Retina (tissue), 1 donor: ENCODE measurements at regions not wholly inside any gene's neighbourhood (a gene's known extent, or its start where the extent isn't known, plus 50 kb on each side); places are given as distances from the start of the nearest gene placed in this dataset.
"Not testable (repeated sequence)": the region's sequence is repeated elsewhere in the genome, so short reads cannot be mapped to it uniquely, and the experiment has no call there.

ENCODE experiments used
- DNase-seq: peaks from one replicate; pipeline ENCODE4 v3.0.0-alpha.2; 2016

DNA sequence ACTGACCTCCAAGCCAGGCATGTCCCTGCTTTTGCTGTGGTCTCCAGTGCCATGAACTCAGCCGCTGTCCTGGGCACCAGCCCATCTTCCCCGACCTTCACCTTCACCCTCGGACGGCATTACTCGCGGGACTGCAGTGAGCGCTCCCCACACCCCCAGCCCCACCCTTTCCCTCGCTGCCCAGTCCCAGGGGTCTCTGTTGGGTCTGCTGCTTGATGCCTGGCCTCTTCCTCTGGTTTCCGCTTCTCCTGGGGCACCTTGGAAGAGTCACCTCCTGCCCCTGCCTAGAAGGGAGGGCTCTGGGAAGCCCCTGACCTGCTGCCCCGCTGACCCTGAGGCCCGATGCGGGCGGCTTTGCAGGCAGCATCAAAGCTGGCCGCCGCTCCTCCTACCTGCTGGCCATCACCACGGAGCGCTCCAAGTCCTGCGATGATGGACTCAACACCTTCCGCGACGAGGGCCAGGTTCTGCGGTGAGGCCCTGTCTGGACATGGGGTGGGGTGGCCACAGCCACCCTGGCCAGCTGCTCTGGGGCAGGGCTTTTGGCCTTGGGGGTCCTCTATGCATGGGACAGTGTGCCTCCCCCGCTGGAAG is 102.3 kb downstream of the ZNF267 start:
- not testable (repeated sequence) for DNase-seq

GRCh38 chr16:31978463-31978862 is 104.9 kb downstream of the ZNF267 start:
- not testable (repeated sequence) for DNase-seq

DNA sequence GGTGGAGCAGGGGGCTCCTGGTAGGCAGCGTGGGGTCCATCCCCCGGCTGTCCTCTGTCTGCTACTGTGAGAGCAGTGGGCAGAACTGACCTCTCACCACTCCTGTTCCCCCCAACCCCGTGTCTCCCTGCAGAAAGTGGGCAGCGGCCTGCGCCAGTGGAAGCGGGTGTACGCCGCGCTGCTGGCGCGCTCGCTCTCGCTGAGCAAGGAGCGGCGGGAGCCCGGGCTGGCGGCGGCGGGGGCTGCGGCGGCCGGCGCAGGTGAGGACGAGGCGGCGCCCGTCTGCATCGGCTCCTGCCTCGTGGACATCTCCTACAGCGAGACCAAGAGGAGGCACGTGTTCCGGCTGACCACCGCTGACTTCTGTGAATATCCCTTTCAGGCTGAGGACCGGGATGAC is 108.1 kb downstream of the ZNF267 start:
- DNase-seq = not testable (repeated sequence)

DNA sequence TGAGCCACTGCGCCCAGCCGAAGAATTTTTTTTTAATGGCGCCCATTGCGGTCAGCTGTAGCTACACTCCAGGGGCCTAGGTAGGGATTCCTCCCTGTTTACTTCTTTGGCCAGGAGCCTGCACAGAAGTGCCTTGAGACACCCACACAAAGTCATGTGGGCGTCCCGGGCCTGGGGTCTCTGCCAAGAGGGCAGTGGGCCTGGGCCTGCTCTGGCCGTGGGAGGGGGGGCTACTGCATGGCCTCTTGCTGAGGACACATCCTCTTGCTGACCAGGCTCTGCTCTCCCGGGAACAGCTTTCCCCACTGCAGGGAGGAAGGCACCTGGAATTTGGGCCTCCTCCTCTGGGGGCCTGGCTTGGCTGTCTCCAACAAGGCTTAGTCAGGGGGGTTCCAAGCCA is 109.4 kb downstream of the ZNF267 start:
- DNase-seq = not testable (repeated sequence)

DNA sequence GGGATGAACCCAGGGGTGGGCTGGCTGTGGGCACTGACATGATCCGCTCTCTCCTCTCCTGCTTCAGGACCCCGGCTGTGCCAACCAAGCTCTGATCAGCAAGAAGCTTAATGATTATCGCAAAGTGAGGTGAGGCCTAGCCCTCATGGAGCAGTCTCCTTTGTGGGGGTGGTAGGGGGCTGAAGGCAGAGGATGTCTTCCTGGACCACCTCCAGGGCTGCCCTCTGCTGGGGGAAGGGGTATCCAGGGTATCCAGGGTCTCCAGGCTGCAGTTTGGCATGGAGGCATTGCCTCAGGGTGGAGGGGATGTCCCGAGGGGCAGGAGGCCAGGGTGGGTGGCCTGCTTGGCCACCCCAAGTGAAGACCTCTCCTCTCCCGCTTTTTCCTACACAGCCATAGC is 110.1 kb downstream of the ZNF267 start:
- DNase-seq = not testable (repeated sequence)

GRCh38 chr16:31986895-31987294 is 113.3 kb downstream of the ZNF267 start:
- not testable (repeated sequence) for DNase-seq

DNA sequence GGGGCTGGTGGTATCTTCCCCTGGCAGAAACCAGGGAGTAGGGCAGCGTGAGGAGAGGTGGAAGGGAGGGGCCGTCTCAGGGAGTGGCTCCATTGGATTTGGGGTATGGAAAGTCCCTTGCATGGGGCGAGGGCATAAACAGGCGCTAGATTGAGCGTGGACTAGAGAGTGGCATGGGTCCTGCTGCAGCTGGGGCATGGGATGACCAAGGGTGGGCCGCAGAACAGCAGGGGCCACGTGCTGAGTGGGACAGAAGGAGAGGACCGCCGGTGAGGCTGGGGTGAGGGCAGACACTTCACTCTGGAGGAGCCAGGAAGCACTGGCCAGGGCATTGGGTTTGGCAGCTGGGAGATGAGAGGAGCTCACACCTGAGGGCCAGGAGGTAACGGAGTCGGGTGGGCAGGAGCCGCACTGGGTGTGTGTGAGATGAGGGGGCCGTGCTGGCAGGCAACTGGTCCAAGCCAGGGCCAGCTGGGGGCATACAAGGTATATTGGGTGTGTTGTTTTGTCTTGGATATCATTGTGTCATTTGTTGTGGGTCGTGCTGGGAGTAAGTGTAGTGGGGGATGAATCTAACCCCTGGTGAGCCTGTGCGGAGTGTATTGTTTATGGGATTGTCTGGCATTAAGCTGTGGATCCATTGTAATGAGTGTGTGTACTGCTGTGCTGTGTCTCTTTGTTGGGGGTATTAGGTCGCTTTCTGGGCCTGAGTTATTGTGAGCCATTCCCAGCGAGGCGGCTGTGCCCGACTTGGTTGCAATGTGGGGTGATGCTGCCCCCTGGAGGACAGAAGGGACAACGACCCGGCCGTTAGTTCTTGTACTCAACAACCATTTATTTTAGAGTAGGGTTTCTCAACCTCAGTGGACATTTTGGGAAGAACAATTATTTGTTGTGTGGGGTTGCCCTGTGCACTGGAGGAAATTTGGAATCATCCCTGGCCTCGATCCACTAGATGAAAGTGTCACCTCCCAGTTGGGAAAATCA is 115.3 kb downstream of the ZNF267 start:
- not testable (repeated sequence) for DNase-seq

GRCh38 chr16:31990261-31990660 is 116.7 kb downstream of the ZNF267 start:
- not testable (repeated sequence) for DNase-seq

- DNase-seq = not testable (repeated sequence)
Observed at GRCh38 chr16:31990980-31991379, 117.4 kb downstream of the ZNF267 start.

DNA sequence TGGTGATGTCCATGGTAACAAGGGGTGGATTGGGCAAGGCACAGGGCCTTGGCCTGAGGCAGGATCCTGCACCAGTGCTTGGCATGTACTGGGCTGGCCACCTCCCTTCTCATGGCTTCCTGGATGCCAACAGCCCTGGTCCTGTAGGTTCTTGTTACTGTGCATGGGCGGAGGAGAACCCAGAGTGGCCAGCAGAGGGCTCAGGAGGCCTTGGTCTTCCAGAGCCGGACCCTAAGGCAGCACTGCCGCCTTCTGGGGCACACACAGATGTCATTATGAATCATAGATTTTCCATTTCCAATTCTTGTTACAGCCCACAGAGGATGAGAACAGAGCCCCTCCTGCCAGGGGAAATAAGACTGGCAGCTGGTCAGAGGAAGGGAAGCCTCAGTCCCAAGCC is 122.7 kb downstream of the ZNF267 start:
- DNase-seq = not testable (repeated sequence)

- not testable (repeated sequence) for DNase-seq
Observed at GRCh38 chr16:32002496-32002895, 128.9 kb downstream of the ZNF267 start.

DNA sequence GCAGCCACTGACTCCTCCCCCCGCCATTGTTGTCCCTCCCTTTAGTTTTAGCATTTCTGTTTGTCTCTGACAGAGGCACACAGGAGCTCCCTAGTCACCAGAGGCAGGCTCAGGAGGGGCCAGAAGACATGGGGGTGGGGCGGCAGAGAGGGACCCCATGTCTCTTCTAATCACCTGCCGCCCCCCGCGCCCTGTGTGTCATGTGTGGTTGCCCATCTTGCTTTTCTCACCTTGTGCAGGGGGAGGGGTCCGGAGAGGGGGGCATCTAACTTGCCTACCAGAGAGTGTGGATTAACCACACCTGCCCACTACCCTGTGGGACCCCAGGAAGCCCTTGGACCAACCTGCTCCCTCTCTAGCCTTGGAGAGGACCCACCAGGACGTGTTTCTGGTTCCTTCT is 130.2 kb downstream of the ZNF267 start:
- not testable (repeated sequence) for DNase-seq

GRCh38 chr16:32038783-32039496 is 165.3 kb downstream of the ZNF267 start:
- DNase-seq = not testable (repeated sequence)

DNA sequence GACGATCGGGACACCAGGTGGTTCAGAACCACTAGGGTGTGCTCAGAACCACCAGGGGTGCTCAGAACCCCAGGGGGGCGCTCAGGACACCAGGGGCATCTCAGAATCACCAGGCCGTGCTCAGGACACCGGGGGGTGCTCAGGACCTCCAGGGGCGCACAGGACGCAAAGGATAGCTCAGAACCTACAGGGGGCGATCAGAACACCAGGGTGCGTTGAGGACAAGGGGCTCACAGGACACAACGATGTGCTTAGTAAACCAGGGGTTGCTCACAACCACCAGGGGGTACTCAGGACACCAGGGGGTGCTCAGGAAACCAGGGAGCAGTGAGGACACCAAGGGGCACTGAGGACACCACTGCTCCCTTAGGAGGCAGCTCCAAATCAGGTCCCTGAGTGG is 166.3 kb downstream of the ZNF267 start:
- DNase-seq = not testable (repeated sequence)

DNA sequence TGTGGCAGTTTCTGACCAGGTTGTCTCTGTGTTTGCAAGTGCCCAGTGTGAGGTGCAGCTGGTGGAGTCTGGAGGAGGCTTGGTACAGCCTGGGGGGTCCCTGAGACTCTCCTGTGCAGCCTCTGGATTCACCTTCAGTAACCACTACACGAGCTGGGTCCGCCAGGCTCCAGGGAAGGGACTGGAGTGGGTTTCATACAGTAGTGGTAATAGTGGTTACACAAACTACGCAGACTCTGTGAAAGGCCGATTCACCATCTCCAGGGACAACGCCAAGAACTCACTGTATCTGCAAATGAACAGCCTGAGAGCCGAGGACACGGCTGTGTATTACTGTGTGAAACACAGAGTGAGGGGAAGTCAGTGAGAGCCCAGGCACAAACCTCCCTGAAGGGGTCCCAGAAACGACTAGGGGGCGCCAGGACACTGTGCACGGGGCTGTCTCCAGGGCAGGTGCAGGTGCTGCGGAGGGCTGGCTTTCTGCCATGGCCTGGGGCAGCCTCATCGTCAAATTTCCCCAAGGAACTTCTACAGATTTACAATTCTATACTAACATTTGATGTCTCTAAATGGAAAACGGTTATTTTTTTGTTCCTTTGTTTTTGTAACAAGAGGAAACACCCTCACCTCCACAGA is 187.0 kb upstream of the TP53TG3D start:
- DNase-seq = not testable (repeated sequence)

DNA sequence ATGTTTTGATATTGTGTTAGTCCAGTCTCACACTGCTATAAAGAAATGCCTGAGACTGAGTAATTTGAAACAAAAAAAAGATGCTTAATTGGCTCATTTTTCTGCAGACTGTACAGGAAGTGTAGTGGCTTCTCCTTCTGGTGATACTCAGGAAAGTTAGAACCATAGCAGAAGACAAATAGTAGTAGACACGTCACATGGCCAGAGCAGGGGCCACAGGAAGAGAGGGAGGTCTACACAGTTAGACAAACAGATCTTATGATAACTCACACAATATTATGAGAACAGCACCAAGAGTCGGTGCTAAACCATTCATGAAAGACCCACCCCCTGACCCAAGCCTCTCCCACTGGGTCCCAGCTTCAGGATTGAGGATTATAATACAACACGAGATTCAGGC is 181.5 kb upstream of the TP53TG3D start:
- DNase-seq = not testable (repeated sequence)

- DNase-seq = not testable (repeated sequence)
Observed at GRCh38 chr16:32083891-32084290, 169.2 kb upstream of the TP53TG3D start.

- DNase-seq = not testable (repeated sequence)
Observed at GRCh38 chr16:32084656-32085401, 168.3 kb upstream of the TP53TG3D start.

- DNase-seq = peak; percentile 2
Observed at GRCh38 chr16:32085438-32086141, 167.5 kb upstream of the TP53TG3D start.

- not testable (repeated sequence) for DNase-seq
Observed at GRCh38 chr16:32115562-32115961, 137.5 kb upstream of the TP53TG3D start.

- DNase-seq = peak; percentile 7
Observed at GRCh38 chr16:32116080-32116479, 137.0 kb upstream of the TP53TG3D start.
